Neutrophil (primary cell): ENCODE measurements at regions not wholly inside any gene's neighbourhood (a gene's known extent, or its start where the extent isn't known, plus 50 kb on each side); places are given as distances from the start of the nearest gene placed in this dataset.
"Not testable (repeated sequence)": the region's sequence is repeated elsewhere in the genome, so short reads cannot be mapped to it uniquely, and the experiment has no call there.

Source experiments
- H3K27ac ChIP-seq: fragments of 200-600 bp; sonication (generic); 2 replicates; pipeline ENCODE4 v1.5.1; 2016; ENCODE audit warnings: mild to moderate bottlenecking, moderate library complexity
- H3K27me3 ChIP-seq: fragments of 200-600 bp; sonication (generic); 2 replicates; pipeline ENCODE4 v1.6.0; 2016; ENCODE audit warnings: mild to moderate bottlenecking
- H3K36me3 ChIP-seq: fragments of 200-600 bp; sonication (generic); 2 replicates; pipeline ENCODE4 v1.5.1; 2017
- H3K4me1 ChIP-seq, 2 experiments: fragments of 200-600 bp in 1 of 2; sonication (generic) in 1 of 2; 1 replicate in 1 of 2; 2 replicates in 1 of 2; pipeline versions ENCODE4 v1.5.1 to v1.6.1; 2013 to 2016; ENCODE audit warnings: low read depth in 1 of 2, low read length in 1 of 2, mild to moderate bottlenecking in 1 of 2, moderate library complexity in 1 of 2; ENCODE audit not compliant: control insufficient read depth in 1 of 2, insufficient read depth in 1 of 2
- H3K4me3 ChIP-seq, 2 experiments: fragments of 200-600 bp in 1 of 2; sonication (generic) in 1 of 2; 1 replicate in 1 of 2; 2 replicates in 1 of 2; pipeline ENCODE4 v1.5.1; 2013 to 2016; ENCODE audit warnings: low read depth in 1 of 2, low read length in 1 of 2, mild to moderate bottlenecking in 1 of 2, moderate library complexity in 1 of 2
- H3K9me3 ChIP-seq: fragments of 200-600 bp; sonication (generic); 2 replicates; pipeline ENCODE4 v1.5.1; 2016
- TF ChIP-seq, protein P1 (sequence below): fragments of 200-600 bp; sonication (generic); IDR thresholded peaks from 2 replicates; pipeline ENCODE4 v1.5.1; 2016; ENCODE audit warnings: antibody characterized with exemption

DNA sequence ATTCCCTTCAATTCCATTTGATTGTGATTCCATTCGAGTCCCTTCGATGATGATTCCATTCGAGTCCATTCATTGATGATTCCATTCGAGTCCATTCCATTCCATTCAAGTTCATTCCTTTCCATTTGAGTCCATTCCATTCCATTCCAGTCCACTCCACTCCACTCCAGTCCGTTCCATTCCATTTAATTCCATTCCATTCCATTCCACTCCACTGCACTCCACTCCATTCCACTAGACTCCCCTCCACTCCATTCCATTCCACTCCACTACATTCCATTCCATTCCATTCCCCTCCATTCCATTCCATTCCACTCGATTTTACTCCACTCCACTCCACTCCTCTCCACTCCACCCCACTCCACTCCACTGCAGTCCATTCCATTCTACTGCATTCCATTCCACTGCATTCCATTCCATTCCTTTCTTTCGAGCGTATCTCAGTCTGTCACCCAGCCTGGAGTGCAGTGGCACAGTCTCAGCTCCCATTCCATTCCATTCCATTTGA, 115.7 kb downstream of the ZNF92 start:
- TF ChIP-seq, protein P1, sequence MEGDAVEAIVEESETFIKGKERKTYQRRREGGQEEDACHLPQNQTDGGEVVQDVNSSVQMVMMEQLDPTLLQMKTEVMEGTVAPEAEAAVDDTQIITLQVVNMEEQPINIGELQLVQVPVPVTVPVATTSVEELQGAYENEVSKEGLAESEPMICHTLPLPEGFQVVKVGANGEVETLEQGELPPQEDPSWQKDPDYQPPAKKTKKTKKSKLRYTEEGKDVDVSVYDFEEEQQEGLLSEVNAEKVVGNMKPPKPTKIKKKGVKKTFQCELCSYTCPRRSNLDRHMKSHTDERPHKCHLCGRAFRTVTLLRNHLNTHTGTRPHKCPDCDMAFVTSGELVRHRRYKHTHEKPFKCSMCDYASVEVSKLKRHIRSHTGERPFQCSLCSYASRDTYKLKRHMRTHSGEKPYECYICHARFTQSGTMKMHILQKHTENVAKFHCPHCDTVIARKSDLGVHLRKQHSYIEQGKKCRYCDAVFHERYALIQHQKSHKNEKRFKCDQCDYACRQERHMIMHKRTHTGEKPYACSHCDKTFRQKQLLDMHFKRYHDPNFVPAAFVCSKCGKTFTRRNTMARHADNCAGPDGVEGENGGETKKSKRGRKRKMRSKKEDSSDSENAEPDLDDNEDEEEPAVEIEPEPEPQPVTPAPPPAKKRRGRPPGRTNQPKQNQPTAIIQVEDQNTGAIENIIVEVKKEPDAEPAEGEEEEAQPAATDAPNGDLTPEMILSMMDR: no peak
- Histone ChIP-seq H3K27me3 (peaks cover 5% of the 10 kb centered on the region), H3K27ac (no peak overlapping the region), H3K4me3 (no peak overlapping the region), H3K9me3 (peaks cover 3% of the 10 kb centered on the region), H3K4me1 (no peaks in the 10 kb centered on the region), H3K36me3 (no peaks in the 10 kb centered on the region)

DNA sequence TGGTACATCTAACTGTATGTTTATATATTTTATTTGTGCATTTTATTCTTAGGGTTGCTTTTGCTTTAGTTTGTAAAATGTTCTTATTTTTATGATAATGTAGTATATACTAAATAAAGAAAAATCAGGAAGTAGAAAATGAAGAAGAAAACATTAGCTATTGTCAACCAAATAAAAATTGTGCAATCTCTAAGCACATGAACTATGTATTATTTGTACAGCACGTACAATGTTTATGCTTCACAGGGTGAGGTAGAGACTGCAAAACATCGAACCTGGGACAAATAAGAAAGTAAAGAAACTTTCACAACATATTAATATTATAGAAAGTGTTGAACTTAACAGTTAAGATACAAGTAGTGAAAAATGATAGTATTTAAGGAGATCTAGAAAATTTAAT, 123.0 kb downstream of the ZNF92 start:
- H3K27ac ChIP-seq, H3K4me1 ChIP-seq, H3K27me3 ChIP-seq, H3K4me3 ChIP-seq, H3K36me3 ChIP-seq, H3K9me3 ChIP-seq: not testable (repeated sequence)

DNA sequence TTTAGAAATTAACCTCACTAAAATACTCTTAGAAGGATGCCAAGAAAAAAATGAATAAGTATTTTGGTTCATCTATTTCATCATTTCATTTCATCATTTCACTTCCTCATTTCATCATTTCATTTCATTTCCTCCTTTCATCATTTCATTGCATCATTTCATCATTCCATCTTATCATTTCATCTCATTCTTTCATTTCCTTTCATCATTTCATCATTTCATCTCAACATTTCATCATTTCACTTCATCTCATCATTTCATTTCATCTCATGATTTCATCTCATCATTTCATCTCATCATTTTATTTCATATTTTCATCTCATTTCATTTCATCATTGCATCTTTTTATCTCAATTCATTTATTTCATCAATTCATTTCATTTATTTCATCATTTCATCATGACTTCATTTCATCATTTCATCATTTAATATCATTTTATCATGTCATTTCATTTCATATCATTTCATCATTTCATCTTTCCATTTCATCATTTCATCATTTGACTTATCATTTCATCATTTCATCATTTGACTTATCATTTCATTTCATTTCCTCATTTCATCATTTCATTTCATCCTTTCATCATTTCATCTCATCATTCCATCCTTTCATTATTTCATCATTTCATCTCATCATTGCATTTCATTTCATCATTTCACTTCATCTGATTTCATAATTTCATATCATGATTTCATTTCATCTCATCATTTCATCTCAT, 129.9 kb downstream of the ZNF92 start:
- Histone ChIP-seq H3K9me3 (peaks cover 19% of the 10 kb centered on the region), H3K27ac (no peak overlapping the region), H3K4me3 (no peak overlapping the region), H3K27me3 (peaks cover 5% of the 10 kb centered on the region), H3K36me3 (no peaks in the 10 kb centered on the region), H3K4me1 (no peaks in the 10 kb centered on the region)
- TF ChIP-seq, protein P1: no peak

DNA sequence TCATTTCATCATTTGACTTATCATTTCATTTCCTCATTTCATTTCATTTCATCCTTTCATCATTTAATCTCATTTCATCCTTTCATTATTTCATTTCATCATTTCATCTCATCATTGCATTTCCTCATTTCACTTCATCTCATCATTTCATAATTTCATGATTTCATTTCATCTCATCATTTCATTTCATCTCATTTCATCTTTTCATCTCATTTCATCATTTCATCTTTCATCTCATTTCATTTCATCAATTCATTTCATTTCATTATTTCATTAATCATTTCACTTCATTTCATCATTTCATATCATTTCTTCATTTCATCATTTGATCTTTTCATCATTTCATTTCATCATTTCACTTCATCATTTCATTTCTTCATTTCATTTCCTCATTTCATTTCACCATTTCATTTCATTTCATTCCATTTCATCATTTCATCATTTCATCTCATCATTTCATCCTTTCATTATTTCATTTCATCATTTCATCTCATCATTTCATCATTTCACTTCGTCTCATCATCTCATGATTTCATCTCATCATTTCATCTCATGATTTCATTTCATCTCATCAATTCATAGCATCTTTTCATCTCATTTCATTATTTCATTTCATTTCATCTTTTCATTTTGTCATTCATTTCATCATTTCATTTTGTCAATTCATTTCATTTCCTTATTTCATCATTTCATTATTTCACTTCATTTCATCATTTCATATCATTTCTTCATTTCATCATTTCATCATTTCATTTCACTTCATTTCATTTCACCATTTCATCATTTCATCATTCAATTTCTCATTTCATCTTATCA, 131.1 kb downstream of the ZNF92 start:
- Histone ChIP-seq H3K9me3 (peaks cover 19% of the 10 kb centered on the region), H3K27me3 (peaks cover 16% of the 10 kb centered on the region)
- H3K36me3 ChIP-seq, H3K27ac ChIP-seq, H3K4me1 ChIP-seq, H3K4me3 ChIP-seq: not testable (repeated sequence)

DNA sequence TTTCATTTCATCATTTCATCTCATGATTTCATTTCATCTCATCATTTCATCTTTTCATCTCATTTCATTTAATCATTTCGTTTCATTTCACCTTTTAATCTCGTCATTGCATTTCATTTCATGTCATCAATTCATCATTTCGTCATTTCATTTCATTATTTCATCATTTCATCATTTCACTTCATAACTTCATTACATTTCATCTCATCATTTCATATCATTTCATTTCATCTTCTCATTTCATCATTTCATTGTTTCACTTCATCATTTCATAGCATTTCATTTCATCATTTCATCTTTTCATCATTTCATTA, 131.6 kb downstream of the ZNF92 start:
- Histone ChIP-seq H3K9me3 (peaks cover 19% of the 10 kb centered on the region), H3K27me3 (peaks cover 22% of the 10 kb centered on the region)
- H3K4me1 ChIP-seq, H3K27ac ChIP-seq, H3K4me3 ChIP-seq, H3K36me3 ChIP-seq: not testable (repeated sequence)

DNA sequence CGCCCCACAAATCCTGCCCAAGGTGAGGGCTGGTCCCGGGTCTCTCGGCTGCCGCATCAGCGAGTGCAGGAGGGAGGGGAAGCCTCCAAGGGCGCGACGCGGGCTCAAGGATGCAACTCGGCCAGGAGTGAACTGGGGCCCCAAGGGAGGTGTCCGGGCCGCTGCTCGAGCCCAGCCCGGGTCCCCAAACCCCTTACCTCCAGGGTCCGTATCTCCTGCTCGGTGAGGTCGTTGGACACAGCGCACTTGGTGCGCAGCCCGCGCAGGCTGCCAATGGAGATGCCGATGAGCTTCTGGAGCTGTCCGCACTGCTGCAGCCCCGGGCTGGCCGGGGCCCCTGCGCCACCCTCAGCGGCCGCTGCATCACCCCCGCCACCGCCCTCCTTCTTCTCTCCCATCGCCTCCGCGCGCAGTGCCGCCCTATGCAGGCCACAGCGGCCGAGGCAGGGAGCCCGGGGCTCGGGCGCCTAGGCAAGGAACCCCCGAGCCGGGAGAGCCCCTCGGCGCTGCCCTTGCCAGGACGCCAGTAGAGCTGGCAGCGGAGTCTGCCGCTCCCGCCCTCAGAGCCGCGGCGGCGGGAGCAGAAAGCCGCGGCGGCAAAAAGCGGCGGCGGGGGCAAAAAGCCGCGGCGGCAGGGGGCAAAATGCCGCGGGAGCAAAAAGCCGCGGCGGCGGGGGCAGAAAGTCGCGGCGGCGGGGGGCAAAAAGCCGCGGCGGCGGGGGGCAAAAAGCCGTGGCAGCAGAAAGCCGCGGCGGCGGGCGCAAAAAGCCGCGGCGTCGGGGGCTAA, 135.1 kb downstream of the ZNF92 start:
- peaks cover 12% of the 10 kb centered on the region for H3K9me3 ChIP-seq
- not testable (repeated sequence) for H3K4me1 ChIP-seq, H3K4me3 ChIP-seq, H3K36me3 ChIP-seq, H3K27ac ChIP-seq
- peaks cover 38% of the 10 kb centered on the region for H3K27me3 ChIP-seq

DNA sequence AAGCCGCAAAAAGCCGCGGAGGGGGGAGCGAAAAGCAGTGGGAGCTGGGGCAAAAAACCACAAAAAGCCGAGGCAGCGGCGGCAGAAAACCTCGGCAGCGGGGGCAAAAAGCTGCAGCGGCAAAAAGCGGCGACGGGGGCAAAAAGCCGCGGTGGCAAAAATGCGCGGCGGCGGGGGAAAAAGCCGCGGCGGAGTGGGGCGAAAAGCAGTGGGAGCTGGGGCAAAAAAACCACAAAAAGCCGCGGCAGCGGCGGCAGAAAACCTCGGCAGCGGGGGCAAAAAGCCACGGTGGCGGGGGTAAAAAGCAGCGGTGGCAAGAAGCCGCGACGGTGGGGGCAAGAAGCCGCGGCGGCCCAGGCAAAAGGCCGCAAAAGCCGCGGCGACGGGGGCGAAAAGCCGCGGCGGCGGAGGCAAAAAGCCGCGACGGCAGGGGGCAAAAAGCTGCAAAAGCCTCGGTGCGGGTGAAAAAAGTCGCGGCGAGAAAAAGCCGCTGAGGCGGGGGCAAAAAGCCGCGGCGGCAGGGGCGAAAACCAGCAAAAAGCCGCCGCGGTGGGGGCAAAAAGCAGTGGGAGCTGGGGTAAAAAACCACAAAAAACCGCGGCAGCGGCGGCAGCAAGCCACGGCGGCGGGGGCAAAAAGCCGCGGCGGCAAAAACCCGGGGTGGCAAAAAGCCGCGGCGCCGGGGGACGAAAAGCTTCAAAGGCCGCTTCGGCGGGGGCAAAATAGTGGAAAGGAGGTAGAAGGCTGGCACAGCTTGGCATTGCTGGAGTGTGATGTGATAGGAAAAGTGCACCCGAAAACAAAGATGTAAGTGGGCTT, 135.9 kb downstream of the ZNF92 start:
- no peaks in the 10 kb centered on the region for H3K36me3 ChIP-seq
- H3K27me3 ChIP-seq: peaks cover 45% of the 10 kb centered on the region
- TF ChIP-seq, protein P1: no peak
- peaks cover 4% of the 10 kb centered on the region for H3K9me3 ChIP-seq
- no peak overlapping the region for H3K27ac ChIP-seq
- no peaks in the 10 kb centered on the region for H3K4me1 ChIP-seq
- H3K4me3 ChIP-seq: no peak overlapping the region

DNA sequence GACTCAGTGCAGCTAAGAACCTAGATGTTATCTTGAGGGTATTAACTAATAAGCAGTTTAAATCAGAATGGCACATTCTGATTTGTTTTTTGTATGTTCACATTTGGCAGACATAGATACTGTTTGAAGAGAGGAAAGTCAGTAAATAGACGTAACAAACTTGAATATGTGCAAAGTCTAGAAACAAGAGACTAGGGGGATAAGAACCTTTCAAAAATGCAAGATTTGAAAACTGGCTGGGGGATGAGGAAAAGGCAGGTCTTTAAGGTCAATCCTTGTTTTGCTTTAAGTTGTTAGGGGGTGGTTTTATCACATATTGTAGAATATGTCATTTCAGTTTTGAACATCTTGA, 136.5 kb downstream of the ZNF92 start:
- H3K4me3 ChIP-seq, H3K36me3 ChIP-seq, H3K27ac ChIP-seq, H3K4me1 ChIP-seq, H3K9me3 ChIP-seq: not testable (repeated sequence)
- peaks cover 45% of the 10 kb centered on the region for H3K27me3 ChIP-seq

DNA sequence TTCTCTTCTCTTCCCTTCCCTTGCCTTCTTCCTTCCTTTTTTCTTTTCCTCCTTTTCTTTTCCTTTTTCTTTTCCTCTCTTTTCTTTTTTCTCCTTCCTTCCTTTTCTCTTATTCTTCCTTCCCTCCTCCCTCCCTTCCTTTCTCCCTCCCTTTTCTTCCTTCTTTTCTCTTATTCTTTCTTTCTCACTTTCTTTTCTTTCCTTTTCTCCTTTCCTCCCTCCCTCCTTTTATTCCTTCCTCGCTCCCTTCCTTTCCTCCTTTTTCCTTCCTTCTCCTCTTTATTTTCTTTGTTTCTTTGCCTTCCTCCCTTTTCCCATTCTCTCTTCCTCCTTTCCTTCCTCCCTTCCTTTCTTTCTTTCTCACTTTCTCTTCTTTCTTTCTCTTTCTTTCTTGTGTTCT, 146.1 kb downstream of the ZNF92 start:
- H3K4me1 ChIP-seq, H3K27ac ChIP-seq, H3K36me3 ChIP-seq, H3K9me3 ChIP-seq, H3K4me3 ChIP-seq, H3K27me3 ChIP-seq: not testable (repeated sequence)
